ENCODE measurements at regions not wholly inside any gene's neighbourhood (a gene's known extent, or its start where the extent isn't known, plus 50 kb on each side); places are given as distances from the start of the nearest gene placed in this dataset.

GRCh38 chr3:144229330-144229729 lies 257.7 kb downstream of the DIPK2A start:
- TF ChIP-seq CTCF (conservative IDR thresholded peaks at IDR 0.05; ENCODE audit: low read depth, low read length) = no peak
- no peak for TF ChIP-seq EZH2 (IDR thresholded peaks at IDR 0.05; ENCODE audit: borderline replicate concordance, low read depth, low read length, poor library complexity, severe bottlenecking)

All from A673 (cell line).